HG03095 (cell line): ENCODE measurements at regions not wholly inside any gene's neighbourhood (a gene's known extent, or its start where the extent isn't known, plus 50 kb on each side); places are given as distances from the start of the nearest gene placed in this dataset.
"Not testable (repeated sequence)": the region's sequence is repeated elsewhere in the genome, so short reads cannot be mapped to it uniquely, and the experiment has no call there.

Source experiments
- ATAC-seq: cut with Tn5 transposase; IDR thresholded peaks from one replicate; pipeline ENCODE4 v1.9.1; 2021; ENCODE audit warnings: moderate library complexity; ENCODE audit not compliant: unreplicated experiment

DNA sequence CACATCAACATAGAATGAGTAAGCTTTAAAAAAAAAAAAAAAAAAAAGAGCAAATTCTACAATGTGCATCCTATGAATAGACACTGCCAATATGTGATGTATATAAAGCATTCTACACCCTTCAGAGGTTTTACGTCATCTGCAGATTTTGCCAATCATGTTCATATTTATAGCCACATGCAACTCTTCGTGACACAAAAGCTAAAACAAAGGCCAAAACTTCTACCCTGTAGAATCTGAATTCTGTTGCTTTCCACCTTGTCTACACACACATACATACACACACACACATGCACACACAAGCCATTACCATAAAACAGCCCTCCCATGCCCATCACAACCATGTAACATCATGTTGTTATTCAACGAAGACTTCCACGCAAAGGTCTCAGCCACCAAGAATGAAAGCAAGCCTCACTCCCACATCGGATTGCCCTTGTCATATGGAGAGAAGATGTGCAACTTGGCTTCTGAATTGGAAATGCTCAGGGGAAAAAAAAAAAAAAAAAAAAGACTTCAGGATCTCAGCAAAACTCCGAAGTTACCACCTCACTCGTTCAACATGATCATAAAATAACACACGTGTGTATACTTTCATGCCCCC lies 479.4 kb upstream of the JARID2 start:
- no peak for ATAC-seq

DNA sequence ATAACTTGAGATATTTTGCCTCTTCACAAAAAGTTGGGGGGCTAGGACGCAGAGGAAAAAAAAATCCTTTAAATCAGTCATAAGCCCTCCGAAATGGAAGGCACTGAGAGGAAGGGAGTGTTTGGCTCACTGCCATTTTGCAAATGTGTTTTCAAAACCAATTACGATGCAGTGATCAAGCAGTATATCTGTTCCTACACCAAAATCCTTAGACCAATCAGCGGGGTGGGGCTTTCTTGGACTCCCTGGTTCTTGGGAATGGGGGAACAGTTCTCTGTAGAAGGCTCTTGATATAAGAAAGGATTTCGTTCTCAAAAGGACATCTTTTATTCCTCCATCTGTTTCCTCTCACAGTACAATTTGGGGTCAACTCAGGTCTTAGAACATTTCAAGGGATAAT lies 478.6 kb upstream of the JARID2 start:
- no peak for ATAC-seq

DNA sequence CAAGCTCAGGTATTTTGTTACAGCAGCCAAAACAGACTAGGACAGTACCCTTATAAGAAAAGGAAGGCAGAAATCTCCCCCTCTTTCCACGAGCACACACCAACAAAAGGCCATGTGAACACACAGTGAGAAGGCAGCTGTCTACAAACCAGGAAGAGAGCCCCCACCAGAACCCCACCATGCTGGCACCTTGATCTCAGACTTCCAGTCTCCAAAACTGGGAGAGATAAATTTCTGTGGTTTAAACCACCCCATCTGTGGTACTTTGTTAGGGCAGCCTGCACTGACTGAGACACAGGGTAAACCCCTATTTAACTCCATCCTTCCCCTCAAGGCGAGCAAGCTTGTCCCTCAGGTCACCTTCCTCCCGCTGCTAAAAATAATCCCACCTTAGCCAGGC lies 475.8 kb upstream of the JARID2 start:
- ATAC-seq, result no peak

DNA sequence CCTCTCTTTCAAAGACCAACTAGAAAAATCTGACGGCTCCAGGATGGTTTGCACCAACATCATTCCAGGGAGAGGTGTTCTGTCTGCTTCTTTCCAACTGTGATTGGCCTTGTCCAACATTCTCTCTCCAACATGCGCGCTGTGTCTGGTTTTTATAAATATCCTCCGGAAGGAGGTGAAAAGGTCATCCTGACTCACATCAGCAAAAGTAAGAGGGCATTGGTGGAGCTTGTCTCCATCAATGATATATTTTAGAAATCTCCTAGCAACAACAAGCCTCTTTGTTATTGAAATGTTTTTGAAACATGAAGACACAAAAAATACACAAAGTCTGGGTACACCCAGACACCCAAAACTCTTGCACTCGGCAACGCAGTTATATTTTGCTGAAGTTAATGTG lies 475.3 kb upstream of the JARID2 start:
- ATAC-seq, result no peak

DNA sequence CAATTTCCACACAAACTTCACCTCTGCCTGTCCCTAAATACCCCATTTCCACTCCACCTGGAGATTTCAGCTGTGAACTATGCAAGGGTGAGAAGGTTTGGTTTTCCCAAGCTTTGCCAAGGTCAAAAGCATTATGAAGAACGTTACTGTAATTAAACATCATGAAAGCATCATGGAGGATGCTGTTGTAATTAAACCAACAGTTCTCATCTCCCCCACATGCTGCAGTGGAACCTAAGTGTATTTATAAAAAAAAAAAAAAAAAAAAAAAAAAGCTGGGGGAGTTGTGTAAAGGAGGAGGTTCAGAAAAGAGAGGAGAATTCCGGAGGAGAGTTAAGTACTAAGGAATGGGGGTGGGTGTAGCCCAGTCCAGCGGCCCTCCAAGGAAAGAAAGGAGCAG lies 474.9 kb upstream of the JARID2 start:
- ATAC-seq, result no peak

DNA sequence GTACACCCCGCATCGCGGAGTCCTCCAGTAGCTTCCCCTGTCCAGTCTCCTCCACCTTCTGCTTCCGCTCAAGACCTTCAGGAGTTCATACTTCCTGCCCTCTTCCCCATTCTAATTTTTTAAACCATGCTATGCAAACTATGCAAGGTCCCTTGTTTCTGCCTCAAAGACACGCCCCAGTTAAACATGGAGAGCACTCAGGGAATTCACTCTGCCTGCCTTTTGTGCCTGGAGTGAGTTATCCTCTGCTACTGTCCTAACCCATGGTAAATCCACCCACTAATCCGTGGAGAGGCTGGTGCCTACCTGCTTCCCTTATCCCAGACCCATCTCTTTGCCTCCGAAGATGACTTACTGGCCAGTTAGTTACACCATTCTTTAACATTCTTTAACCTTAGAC lies 473.7 kb upstream of the JARID2 start:
- no peak for ATAC-seq

DNA sequence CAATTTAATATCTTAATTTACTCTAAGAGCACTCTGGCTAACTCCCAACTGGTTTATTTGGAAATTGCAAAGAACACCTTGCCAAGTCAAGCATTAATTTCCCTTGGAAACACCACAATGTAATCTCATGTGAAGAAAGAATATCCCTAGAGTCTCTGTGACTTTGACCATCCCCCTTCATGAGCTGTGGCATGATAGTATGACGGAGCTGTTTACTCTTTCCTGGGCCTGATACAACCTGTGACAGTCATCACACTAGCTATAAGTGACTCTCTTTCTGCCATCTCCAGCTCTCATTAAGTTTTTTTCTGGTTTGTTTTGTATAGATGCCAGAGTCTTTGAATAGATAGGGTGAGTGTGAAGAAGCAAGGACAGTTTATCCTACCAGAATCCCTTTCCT lies 470.3 kb upstream of the JARID2 start:
- ATAC-seq, result no peak

DNA sequence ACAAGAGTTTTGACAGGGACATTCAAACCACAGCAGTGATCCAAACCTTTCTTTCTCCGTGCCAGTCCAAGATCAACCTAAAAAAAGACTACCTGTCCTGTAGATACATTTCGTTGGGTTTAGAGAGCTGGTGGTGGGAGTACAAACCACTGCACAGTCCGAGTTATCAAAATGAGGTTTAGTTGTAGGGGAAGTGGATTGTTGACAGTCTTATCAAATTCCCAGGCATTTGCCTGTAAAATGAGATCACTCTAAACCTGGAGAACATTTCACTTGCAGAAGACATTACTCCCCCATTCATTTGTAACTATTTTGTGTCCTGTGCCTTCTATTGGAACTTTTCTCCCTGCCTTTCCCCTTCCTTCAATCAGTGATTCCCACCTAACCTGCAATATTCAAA lies 469.6 kb upstream of the JARID2 start:
- ATAC-seq, result no peak

DNA sequence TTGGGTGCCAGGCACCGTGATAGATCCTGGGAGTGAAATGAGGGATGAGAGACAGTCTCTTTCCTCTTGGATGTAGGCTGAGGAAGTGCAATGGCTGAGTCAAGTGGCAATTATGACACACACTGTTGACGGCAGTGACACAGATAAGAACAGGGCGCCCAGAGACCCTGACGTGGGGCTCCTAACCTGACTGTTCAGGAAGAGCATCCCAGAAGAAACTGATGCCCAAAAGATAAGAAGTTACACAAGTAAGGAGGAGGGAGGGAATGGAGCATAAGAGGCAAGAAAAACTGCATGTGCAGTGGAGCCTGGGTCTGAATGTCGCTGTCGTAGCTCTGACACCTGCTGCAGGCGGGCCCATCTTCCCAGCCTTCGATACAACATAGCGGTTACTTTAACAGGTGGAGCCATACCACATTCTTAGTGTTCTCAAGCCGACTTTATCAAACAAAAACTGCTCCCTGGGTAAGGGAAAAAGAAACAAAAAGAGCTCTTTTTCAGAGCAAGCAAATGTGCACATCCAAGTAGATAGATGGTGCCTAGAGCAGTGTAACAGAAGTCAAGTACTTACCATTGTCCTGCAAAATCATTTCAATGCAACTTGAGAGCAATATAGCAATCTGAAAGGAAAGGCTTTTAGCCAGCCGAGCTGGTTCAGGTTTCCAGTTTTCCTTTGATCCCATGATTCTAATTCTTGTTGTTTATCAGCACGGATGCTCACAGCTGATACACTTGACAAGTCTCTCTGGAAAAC lies 463.9 kb upstream of the JARID2 start:
- ATAC-seq, result no peak

DNA sequence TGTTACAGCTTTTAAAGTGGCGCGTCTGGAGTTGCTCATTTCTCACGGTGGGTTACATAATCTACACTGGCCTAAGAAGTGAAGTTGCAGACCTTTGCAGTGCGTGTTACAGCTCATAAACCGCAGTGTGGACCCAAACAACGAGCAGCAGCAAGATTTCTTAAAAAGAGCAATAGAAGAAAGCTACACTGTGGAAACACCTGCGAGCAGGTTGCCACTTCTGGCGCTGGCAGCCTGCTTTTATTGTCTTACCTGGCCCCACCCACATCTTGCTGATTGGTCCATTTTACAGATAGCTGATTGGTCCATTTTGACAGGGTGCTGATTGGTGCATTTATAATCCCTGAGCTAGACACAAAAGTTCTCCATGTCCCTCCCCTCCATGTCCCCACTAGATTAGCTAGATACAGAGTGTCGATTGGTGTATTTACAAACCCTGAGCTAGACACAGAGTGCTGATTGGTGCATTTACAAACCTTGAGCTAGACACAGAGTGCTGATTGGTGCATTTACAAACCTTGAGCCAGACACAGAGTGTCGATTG lies 462.9 kb upstream of the JARID2 start:
- ATAC-seq, result not testable (repeated sequence)

DNA sequence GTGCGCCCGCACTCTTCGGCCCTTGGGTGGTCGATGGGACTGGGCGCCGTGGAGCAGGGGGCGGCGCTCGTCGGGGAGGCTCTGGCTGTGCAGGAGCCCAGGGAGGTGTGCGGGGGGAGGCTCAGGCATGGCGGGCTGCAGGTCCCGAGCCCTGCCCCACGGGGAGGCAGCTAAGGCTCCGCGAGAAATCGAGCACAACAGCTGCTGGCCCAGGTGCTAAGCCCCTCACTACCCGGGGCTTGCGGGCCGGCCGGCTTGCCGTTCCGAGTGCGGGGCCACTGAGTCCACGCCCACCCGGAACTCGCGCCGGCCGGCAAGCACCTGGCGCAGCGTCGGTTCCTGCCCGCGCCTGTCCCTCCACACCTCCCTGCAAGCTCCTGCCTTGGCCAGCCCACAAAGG lies 462.3 kb upstream of the JARID2 start:
- ATAC-seq, result no peak

DNA sequence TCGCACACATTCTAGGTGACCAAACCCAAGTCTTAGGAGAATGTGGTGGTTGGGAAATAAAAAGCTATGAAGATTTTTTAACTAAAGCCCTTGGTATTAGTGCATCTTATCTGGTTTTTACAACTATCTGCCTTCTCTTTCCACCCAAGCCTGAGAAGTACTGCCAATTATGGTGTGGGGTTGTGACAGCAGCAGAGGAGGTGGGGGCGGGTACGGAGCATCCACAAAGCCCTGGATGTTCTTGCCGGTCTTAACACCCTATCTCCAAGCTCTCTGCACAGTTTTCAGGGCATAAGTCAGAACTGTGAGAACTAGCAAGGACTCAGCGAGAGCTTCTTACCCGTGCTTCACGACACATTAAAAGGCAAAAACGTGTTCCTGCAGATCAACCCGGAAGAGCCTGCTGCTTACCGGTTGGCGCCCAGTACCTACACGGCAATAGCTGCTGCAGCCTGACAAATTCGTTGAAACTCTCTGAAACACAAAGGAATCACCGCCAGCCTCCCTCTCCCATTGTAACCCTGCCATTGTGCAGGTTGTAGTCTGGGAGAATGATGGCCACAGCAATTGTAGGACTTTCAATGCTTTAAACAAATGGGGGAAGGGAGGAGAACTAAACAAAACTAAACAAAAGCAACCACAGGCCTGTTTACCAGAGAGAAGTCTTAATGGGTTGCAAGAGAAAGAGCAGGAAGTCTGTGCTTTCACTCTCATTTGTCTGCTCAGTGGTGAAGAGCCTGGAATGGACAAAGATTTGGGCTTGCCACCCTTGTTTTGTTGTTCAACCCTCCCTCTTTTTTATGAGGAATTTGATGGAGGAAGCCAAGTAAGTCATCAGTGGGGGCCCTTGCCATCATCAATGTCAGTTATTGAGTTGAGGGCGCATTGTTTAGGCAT lies 461.0 kb upstream of the JARID2 start:
- ATAC-seq, result no peak

DNA sequence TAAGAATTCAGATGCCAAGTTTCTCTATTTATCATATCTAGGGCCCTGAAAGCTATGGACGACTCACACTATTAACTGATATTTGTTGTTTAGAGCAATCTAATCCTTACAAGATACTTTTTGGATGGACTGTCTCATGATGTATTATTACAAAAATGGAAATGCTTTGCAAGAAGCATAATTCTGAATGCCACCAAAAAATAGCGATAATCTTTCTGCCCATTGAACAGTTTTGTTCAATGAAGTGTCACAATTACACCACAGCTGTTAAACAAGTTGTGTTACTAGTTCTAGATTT lies 460.4 kb upstream of the JARID2 start:
- ATAC-seq, result no peak

DNA sequence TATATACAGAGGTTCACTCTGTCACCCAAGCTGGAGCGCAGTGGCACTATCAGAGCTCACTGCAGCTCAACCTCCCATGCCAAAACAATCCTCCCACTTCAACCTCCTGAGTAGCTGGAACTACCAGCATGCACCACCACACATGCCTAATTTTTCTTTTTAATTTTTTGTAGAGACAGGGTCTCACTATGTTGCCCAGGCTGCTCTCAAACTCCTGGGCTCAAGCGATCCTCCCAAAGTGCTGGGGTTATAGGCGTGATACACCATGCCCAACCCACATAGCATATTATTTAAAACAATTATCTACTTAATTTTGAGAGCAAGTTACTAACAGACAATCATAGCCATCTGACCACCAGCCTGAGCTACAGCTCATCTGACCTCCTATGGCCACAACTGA lies 459.9 kb upstream of the JARID2 start:
- ATAC-seq, result no peak

DNA sequence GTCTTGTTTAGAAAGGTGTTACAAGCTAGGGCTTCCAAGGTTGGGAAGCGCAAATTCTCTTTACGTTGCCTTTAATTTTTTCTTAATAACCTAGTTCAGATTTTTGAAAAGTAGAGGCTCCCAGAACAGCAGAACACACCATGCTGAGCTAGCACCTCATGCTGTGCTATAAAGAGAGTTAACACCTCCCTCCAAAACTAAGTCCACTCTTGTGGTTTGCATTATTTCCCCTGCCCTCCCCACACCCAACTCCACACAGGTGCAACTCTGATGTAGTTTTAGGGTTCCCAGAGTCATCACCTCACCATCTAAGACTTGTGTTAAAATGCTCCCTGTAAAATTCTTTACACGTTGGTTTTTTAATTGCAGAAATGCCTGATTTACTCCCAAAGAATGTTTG lies 459.4 kb upstream of the JARID2 start:
- no peak for ATAC-seq

DNA sequence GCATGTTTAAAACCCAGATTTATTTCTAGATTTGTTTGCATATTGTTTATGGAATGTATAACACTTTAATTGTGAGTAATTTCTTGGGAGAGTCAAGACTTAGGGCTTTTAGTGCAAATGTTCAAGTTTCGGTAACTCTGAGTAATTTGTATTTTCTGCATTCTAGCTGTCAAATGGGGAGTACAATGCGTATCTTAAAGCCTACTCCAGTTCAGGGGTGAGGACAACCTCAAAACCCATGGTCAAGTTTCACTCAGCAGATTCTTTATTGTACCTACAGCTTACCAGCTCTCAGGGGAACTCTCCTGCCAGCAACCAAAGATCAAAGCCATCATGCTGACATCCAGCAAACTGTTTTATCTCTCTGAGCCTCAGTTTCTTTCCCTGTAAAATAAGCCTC lies 458.6 kb upstream of the JARID2 start:
- no peak for ATAC-seq

DNA sequence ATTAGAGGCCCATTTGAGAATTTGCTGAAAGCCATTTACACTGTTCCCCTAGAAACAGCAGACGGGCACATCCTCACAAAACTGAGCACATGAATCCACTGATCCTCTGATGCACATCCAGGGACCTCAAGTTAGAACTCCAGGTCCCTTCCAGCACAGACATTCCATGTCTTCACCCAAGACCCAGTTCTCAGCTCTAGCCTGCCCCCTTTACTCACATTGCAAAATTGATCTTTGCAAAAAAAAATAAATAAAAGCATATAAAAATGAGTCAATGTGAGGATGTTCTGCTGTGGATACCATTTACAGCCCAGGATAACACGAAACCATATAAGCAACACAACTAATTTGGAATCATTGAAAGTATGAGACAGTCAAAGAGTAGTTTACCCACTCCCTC lies 458.2 kb upstream of the JARID2 start:
- no peak for ATAC-seq

DNA sequence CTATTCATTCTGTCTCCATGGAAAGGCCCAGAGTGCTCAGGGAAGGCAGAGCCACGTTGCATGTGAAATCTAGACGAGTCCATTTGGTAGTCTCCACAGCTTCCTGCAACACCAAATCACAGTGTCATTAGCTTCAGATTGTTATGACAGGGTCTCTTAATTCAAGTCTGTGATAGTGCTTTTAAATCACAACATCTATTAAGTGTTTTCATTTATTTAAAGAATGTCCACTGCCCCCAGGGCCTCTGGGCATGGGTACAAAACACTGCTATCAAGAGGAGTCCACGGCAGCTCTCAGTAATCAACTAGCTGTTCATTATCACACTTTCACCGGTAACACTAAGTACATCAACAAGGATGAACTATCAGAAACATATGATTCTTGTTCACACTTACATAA lies 455.9 kb upstream of the JARID2 start:
- ATAC-seq, result no peak

DNA sequence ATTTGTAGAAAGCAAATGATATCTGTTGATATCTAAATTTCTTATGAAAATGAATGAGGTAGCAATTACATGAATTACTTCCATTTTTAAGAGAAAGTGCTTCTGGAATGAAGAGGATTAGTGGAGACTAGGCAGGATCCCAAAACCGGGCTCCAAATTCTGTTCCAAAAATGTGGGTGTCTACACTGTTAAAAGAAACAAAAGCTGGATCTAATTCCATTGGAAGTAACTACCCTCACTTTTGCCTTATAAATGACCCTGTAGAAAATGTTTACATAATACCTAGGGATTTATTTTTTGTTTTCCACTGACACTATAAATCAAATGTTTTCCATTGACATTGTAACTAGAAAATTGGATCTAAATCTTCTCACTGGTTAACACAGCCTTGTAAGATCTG lies 454.9 kb upstream of the JARID2 start:
- ATAC-seq, result no peak

DNA sequence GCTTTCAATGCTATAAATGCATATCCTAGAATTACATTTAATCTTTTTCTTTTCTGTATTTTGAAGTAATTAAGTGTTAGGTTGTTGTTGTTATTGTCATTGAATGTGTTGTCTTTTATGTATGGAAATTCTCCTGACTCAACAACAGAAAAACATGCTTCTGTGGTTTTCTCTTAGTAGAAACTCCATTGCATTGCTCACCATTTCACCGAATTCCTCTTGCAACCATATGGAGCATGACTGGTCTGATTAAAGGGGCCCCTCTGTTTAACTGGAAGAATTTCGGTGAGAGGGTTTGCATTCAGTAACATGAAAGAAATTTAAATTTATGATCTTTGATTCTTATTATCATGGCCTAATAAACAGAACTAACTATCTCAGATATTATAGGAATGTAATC lies 454.3 kb upstream of the JARID2 start:
- no peak for ATAC-seq

DNA sequence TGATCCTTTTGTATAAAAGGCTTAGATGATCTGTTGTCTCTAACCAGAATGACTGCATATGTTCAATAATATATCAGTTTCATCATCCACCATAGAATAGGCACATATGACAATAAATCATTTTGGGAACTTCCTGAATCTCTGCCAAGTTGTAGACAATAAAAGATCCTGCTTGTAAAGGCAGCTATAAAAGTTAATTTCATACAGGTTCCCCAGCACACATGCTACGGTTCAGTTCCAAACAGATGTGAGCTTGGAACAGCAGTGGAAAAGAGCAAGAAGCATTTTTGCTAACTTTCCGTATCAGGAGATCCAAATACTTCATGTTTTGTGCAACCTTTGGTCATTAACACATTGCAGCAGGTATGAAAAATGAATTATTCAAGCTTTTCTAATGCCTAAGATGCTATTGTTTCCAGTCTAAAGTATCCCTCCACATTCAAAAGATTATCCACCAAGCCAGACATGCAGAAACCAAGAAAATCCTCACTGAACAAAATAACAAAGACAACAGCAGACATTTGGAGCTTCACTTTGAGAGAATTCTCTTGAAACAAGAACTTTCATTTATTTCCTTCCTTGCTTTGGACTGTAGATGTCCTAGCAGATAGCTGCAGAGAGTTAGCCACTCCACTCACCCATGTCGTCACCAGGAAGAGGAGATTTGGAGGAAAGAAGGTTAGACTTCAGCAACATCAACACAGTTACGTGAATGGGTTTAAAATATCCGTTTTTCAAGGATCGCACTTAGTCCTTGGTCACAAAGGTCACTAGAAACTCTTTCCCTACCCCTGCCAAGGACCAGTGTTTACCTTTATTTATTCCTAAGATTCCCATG lies 453.5 kb upstream of the JARID2 start:
- ATAC-seq, result no peak
